ENCODE measurements at regions not wholly inside any gene's neighbourhood (a gene's known extent, or its start where the extent isn't known, plus 50 kb on each side); places are given as distances from the start of the nearest gene placed in this dataset.

DNA sequence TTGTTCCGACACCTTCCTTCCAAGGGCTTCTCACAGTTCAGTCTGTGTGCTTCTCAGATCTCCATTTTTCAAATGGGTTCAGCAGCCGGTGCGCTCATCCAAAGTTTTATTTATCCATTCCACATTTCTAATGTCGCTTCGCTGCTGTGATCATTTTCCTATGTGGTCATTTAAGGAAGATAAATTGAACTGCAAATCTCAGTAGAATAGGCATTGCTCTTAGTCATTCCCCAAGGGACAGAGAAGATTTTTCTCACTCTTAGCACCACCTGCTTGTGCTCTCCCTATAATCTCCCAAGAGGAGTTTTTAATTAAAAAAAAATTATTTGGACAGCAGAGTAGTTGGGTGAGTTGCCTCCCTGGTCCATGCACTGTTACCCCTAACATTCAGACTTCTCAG, 278.9 kb upstream of the GATB start:
- TF ChIP-seq CTCF (IDR thresholded peaks at IDR 0.05; ENCODE audit: low read depth, low read length) (no peak), POLR2A (IDR thresholded peaks at IDR 0.05; ENCODE audit: extremely low read depth, insufficient read length) (no peak), MAX (IDR thresholded peaks at IDR 0.05; ENCODE audit: low read depth, low read length) (no peak), MYC (IDR thresholded peaks at IDR 0.05; ENCODE audit: low read depth, low read length) (no peak)

Data from NB4 (cell line).